GM21619 (cell line): ENCODE measurements at regions not wholly inside any gene's neighbourhood (a gene's known extent, or its start where the extent isn't known, plus 50 kb on each side); places are given as distances from the start of the nearest gene placed in this dataset.

Source experiments
- ATAC-seq: cut with Tn5 transposase; IDR thresholded peaks from one replicate; pipeline ENCODE4 v1.9.1; 2021; ENCODE audit not compliant: unreplicated experiment

- no peak for ATAC-seq
Observed at GRCh38 chr20:18957328-18957727, 143.7 kb downstream of the SCP2D1 start.

GRCh38 chr20:18971121-18971520 is 157.5 kb downstream of the SCP2D1 start:
- no peak for ATAC-seq

GRCh38 chr20:18971574-18971973 is 158.0 kb downstream of the SCP2D1 start:
- no peak for ATAC-seq

GRCh38 chr20:18972251-18972876 is 158.8 kb downstream of the SCP2D1 start:
- no peak for ATAC-seq

- ATAC-seq: no peak
Observed at GRCh38 chr20:18973529-18974173, 160.1 kb downstream of the SCP2D1 start.

GRCh38 chr20:18974660-18975059 is 161.1 kb downstream of the SCP2D1 start:
- ATAC-seq: no peak

DNA sequence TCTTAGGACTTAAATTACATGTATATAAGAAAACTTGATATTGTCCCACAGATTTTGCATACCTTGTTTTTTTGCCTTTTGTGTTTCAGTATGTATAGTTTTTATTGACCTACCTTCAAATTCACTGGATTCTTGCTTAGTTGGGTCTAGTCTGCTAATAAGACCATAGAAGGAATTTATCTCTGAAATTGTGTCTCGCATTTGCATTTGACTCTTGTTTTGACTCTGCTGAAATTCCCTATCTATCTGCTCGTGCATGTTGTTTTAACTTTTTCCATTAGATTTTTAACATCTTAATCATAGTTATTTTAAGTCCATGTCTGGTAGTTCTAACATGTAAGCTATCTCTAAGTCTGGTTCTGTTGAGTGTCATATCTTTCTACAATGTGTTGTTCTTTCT is 163.9 kb downstream of the SCP2D1 start:
- ATAC-seq: no peak

DNA sequence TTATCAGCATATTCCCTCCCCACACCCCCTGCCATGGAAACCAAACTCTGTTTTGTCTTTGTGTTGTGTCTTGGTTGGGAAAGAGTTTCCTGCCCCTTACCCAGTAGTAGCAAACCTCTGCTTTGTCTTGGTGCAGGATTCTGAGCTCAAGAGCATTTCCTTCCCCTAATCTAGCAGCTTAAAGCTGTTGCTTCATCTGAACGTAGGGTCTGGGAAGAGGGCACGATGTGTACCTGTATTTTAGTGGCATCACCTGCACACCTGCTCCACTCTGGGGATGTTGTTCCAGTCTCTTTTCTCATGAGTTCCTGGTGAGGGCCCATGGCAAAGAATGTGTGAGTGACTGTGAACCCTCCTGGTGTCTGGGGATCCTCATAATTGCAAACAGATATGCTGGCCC is 164.7 kb downstream of the SCP2D1 start:
- no peak for ATAC-seq

GRCh38 chr20:18979132-18979531 is 165.5 kb downstream of the SCP2D1 start:
- no peak for ATAC-seq

DNA sequence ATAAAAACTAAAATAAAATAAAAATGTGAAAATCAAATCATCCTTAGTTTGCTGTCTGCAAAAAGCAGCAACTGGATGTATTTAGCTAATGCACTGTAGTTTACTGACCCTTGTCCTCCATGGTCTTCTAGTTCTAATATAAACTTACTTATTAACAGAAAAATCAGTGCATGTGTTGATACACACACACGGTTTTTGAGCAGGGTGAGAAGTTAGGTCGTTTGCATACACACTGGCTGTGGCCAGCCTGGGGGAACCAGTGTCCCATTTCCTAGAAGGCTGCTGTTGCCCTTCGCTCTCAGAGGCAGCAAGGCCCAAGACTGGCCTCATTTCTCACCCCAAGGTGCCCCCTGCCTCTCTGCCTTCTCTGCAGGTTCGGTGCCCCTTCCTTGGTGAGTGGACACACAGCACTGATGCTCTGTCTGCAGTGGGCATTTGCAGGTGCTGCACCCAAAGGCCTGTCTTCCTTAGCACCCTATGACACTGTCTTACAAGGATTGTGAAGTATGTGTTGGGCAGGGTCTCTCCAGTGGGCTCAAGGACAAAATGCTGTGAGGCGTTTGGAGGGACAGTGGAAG is 168.5 kb downstream of the SCP2D1 start:
- ATAC-seq: no peak

DNA sequence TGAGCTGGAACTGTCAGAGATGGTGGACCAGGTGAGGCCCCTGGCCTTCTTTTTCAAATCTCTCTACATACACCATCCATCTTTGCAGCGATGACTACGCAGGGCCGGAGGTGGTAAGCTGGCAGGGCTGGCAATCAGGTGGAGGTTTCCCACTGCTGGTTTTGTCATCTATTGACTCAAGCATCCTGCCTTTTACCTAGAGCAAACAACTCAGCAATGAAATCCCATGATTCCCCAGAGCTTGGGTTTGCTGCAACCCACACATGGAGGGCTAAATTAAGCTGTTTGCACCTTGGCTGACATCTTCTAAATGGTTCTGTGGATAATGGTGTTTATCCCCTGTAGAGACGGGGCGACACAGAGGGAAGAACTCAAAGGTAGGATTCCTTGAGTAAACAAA is 170.2 kb downstream of the SCP2D1 start:
- ATAC-seq: no peak

GRCh38 chr20:18984238-18985200 is 170.9 kb downstream of the SCP2D1 start:
- no peak for ATAC-seq

GRCh38 chr20:18985551-18985950 is 172.0 kb downstream of the SCP2D1 start:
- no peak for ATAC-seq

- ATAC-seq: no peak
Observed at GRCh38 chr20:18986146-18986830, 172.7 kb downstream of the SCP2D1 start.

- ATAC-seq: no peak
Observed at GRCh38 chr20:18986895-18987580, 173.5 kb downstream of the SCP2D1 start.

- ATAC-seq: no peak
Observed at GRCh38 chr20:18987781-18988360, 174.3 kb downstream of the SCP2D1 start.

DNA sequence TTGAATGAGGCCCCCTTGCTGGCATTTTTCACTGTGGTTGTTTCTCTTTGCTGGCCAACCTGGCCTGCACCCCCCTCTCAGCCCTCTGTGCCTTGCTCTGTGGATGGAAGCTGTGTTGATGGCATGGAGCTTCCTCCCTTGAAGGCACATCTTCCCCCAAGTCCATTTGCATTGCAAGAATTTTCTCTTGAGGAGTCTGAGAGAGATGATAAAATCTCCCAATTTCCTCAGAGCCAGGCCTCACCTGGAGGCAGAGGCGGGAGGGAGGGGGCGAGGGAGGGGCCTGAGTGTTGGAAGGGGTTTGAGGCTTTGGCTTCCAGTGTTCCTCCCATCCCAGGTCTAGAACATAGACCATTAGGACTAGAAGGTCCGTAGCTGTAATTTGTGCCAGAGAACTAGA is 175.1 kb downstream of the SCP2D1 start:
- no peak for ATAC-seq

- ATAC-seq: no peak
Observed at GRCh38 chr20:18989736-18990474, 176.3 kb downstream of the SCP2D1 start.

DNA sequence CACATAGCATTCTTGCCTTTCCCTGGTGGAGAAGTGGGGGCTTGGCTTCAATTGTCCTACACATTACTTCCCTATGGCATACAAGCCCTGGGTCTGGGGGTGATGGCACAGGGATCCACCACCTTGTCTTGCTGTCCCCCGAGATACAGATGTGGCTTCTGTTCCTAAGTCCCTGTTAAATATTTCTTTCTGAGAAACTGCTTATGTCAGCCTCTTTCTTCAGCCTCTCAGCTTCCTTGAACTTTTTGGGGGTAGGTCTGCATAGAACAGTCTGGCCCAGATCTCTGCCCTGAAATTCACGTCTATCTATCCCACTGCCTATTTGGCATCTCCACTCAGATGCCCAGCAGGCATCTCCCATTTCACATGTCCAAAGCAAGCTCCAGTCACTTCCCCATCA is 177.4 kb downstream of the SCP2D1 start:
- ATAC-seq: no peak
